ENCODE measurements at regions not wholly inside any gene's neighbourhood (a gene's known extent, or its start where the extent isn't known, plus 50 kb on each side); places are given as distances from the start of the nearest gene placed in this dataset.
"Not testable (repeated sequence)": the region's sequence is repeated elsewhere in the genome, so short reads cannot be mapped to it uniquely, and the experiment has no call there.

- not testable (repeated sequence) for TF ChIP-seq CTCF (conservative IDR thresholded peaks at IDR 0.05; ENCODE audit: low read length); EZH2phosphoT487 (IDR thresholded peaks at IDR 0.05; ENCODE audit: borderline replicate concordance, low read depth, low read length)
Measured at GRCh38 chr16:88134899-88135682, 183.9 kb downstream of the BANP start.

Data from OCI-LY7 (cell line).